ENCODE measurements at regions not wholly inside any gene's neighbourhood (a gene's known extent, or its start where the extent isn't known, plus 50 kb on each side); places are given as distances from the start of the nearest gene placed in this dataset.

- TF ChIP-seq, protein P1, sequence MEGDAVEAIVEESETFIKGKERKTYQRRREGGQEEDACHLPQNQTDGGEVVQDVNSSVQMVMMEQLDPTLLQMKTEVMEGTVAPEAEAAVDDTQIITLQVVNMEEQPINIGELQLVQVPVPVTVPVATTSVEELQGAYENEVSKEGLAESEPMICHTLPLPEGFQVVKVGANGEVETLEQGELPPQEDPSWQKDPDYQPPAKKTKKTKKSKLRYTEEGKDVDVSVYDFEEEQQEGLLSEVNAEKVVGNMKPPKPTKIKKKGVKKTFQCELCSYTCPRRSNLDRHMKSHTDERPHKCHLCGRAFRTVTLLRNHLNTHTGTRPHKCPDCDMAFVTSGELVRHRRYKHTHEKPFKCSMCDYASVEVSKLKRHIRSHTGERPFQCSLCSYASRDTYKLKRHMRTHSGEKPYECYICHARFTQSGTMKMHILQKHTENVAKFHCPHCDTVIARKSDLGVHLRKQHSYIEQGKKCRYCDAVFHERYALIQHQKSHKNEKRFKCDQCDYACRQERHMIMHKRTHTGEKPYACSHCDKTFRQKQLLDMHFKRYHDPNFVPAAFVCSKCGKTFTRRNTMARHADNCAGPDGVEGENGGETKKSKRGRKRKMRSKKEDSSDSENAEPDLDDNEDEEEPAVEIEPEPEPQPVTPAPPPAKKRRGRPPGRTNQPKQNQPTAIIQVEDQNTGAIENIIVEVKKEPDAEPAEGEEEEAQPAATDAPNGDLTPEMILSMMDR (IDR thresholded peaks at IDR 0.05; ENCODE audit: insufficient read depth, low read depth, low read length): no peak
- no peak for TF ChIP-seq EZH2 (IDR thresholded peaks at IDR 0.05; ENCODE audit: insufficient read depth, low read length)
Measured at GRCh38 chr2:137776697-137777096, 187.6 kb upstream of the HNMT start.
